G401 (cell line): ENCODE measurements at regions not wholly inside any gene's neighbourhood (a gene's known extent, or its start where the extent isn't known, plus 50 kb on each side); places are given as distances from the start of the nearest gene placed in this dataset.

Source experiments
- DNase-seq: peaks from one replicate; pipeline ENCODE4 v3.0.0-alpha.2; 2015; ENCODE audit warnings: low spot score
- in situ Hi-C: cut with HindIII; loops from 2 replicates; pipeline ENCODE4 v1.10.0; 2016; ENCODE audit warnings: low sequenced_read_pairs, mixed read lengths

DNA sequence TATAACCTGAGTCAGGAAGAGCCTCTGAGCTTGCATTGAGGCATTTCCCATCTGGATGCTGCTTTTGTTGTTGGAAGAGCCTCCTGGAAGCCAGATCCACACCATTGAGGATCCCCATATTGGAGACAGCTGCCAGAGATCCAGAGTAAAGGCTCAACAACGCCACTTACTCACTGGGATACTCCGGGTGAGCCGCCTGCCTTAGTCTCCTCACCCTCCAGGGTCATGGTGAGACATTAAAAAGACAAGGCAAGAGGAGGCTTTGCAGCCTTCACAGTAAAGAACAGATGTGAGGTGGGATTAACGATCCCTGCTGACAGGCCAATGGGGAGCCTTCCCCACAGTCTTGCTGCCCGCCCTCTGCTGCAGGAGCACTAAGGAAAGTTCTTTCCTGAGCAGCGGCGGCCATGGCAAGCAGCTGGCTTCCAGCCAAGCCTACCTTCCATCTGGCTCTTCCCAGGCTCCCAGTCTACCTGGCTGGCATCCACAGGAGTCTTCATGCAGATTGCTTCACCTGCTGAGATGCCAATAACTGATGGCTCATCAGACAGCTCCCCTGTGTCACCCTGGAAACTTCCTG, 198.5 kb downstream of the CYLD start:
- no peak for DNase-seq
- in situ Hi-C loops: no loop called here

DNA sequence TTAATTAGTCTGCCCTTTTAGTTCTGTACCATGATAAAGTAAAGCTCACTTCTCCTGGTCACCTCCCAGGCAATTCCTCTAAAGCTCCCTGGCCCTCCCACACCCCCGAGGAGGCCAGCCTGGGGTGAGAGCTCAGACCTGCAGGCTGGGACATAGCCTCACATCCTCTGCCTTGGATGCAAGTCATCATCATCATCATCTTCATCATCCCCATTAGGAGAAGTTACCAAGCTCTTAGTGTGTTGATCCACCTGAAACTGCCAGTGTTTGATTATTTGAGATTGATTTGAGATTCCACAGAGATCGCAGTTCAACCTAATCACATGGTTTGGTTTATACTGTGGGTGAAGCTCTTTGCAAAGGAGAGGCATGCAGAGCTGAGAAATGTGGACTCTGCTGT, 197.5 kb downstream of the CYLD start:
- in situ Hi-C loops: no loop called here
- DNase-seq: no peak

DNA sequence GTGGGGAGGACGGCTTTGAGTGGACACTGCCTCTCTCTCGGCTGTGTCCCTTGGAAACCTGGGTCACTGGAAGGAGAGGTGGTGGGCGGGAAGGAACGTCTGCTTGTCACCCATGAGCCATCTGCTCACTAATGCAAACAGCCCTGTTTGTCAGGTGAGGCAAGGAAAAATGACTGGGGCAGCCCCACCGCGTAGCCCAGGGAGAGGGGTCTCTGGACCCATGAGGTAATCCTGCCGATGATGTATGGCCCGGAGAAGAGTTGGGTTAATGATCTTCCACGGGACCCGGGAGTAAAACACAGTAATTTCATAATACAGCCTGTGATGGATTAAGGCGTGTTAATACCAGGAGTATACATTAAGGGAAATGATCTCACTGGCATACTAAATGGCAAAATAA, 197.0 kb downstream of the CYLD start:
- DNase-seq: no peak
- in situ Hi-C loops: no loop called here

DNA sequence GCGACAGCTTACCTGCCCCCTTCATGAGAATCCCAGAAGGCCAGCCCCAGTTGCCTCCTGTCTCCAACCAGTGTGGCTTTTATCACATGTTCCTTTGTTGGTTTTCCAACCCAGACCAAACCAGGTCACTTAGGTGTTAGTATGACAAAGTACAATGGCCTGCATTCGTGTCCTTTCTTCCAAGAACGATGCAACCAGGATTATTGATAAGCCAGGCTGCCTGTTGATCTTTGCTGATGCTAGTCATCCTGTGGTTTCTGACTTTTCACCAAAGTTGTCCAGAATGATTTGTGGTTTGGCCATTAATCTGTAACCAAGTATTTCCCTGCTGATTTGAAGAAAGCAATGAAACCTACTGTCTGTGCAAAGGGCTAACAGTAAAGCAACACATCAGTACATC, 191.4 kb downstream of the CYLD start:
- in situ Hi-C loops: no loop called here
- no peak for DNase-seq

DNA sequence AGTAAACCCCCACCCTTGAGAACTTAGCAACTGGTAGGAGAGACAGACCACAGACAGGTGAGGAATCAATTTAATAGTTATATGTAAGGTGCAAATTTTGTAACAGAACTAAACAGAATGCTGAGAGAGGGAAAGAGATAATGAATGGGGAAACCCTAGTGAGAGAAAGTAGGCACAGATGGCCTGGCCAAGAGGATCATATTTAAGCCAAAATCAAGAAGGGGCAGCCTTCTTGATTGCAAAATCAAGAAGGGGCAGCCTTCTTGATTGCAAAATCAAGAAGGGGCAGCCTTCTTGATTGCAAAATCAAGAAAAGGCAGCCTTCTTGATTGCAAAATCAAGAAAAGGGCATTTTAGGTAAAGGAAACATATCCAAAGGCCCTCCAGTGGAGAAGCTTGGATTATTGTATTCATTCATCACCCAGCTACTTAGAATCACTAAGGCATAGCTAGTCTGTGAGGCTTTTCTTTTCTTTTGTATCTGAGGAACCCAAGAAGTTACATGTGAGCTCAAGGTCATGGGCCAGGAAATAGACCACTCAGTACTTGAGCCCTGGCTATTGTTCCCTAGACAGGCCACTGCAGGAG, 190.6 kb downstream of the CYLD start:
- in situ Hi-C loops: no loop called here
- no peak for DNase-seq

DNA sequence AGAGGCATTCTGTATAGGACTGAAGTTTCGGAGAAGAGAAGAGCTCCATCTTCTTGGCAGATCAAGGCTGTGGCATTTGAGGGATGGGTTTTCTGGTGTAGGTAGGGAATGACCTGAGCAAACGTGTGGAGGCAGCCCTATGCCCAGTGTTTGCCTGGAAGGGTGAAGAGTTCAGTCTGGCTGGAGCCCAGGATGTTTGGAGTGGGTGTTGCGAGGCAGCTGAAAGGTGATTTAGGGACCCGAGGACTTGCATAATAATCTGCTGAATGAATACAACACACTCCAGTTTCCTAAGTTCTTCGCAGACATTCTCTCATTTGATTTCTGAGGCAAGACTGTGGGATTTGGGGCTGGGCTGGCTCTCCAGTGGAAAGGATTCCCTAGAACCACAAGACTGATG, 186.2 kb downstream of the CYLD start:
- in situ Hi-C loops: no loop called here
- no peak for DNase-seq

DNA sequence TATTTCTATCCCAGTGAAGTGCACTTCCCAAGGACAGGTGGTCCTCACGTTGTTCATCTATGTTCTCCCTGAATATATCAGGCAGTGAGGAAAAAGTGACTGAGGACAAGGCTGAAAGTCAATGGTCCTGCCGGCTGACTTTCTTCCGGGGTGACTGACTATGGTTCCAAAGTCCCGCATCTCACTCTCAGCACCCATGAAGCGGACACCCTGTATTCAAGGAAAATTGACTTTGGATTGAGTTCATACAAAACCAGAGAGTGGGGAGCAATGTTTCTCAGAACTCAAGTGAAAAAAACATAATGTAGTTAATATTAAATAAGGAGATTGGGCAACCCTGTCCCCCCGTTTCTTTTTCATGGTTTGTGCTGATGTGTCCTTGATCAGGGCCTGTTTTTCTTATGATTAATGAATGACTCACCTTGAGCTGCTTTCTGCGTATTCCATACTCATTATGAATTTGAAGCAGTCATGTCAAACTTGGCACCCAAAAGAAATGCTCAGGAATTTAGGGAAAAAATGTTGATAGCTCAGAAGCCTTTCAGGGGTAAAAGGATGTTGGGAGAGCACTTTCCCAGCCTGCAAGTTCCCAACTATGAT, 184.0 kb downstream of the CYLD start:
- DNase-seq: no peak
- in situ Hi-C loops: no loop called here

DNA sequence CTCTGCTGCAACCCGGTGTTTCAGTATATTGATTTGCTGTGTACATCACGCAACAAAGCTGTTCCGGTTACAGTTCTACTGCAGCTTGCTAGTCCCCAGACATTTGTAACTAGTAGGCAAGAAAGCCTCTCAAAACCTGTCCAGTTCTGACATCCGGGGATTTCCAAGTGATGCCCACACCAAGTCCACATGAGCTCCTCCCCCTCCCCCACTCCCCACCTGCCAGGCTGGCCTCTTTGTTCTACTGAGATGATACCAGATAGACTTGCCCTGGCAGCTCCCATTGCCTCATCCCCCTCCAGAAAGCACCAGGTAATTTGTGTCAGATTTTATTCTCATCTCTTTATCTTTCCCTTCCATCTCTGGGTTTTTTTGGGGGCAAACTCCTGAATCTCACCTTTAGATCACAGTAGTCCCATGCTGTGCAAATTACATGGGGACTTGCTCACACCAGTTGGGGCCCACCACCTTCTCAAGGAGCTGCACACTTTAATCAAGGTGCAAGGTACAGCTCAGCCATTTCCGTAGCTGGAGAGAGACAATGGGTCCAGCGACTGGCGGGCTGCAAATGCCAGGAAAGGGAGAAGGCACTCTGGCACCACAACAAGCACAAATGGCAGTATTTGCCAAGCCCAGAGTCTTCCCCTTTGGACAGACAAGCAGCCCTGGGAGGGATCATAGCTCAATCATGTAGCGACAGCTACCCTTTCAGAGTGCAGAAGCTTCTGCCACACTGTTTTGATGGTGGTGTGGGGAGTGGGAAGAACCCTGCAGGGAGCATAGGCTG, 183.1 kb downstream of the CYLD start:
- in situ Hi-C loops: no loop called here
- no peak for DNase-seq

DNA sequence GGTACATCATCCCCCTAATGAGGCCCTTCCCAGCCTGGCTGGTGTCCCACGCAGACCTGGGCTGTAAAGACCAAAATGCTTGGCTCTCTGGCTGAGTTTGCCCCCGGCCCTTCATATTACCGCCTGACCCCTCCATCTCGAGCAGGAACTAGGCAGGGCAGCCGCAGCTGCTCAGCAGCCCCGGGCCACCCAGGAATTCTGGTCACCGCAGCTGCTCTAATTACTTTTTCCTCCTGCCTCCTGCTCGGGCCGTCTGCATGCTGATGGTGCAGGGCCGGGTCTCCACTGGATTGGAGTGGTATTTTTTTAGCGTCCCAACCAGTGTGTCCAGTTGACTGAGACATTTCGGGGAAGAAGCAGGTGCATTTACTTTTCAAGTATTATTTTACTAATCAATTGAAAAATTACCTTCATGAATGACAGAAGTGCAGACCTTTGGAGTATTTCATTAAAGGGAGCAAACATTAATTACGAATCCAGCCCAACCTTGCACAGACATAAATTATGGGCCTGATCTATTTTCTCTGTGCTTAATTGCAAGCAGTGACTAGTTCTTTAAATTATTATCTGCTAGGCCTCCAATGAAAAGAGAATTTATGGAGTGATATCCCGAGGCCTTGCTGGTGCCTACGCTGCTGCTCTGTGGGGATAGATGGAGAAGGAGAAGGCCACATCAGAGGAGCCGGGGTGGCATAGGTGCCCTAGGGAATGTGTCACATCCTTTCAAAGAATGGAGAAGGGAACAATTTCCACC, 176.2 kb downstream of the CYLD start:
- in situ Hi-C loops: no loop called here
- no peak for DNase-seq

DNA sequence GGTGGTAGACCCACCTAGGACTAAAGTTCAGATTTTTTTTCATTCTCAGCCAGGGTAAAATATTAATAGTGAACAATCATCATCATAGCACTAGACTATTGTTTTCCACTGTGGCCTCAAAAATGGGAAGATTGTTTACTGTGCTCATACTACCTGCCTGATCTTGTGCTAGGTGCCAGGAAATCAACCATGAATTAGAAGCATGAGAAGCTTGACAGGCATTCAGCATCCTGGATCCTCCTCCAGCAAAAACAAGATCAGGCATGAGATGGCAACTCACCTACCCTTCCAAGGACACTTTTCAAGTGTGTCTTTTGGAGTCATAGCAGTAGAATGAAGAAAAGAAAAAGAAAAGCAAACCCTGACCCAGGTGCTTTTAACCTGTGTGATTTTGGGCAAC, 174.2 kb downstream of the CYLD start:
- DNase-seq: no peak
- in situ Hi-C loops: no loop called here

DNA sequence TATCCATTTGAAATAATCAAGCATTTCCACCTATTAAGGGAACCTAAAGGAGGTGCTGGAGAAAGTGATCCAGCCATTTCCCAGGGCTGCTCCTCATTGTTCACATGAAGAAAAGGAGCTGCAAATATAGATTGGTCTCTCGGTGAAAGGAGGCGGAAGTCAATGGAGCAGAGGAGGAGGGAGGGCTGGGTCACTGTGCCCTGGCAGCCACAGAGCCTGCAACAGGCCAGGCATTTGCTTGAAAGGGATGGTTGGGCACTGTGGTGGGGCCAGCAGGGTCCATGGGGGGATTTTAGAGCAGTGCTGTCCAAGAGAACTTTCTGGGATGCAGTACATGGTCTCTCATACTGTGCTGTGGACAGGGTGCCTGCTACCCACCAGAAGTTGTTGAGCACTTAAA, 173.2 kb downstream of the CYLD start:
- no peak for DNase-seq
- in situ Hi-C loops: no loop called here

DNA sequence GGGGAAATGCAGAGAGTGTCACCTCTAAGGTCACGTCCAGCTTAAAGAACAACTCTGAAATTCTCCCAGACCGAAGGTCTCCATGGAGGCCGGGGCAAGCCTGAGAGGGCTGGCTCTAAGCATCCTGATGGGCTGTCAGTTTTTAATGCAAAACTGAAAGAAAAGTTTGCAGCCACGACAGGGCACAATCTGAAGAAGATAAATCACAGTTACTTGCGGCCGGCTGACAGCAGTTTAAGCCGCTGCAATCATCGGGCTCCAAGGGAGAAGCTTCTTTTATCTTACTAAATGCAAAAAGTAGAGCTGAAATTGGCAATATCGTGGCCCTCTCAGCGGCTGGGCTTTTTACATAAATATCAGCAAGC, 168.8 kb downstream of the CYLD start:
- DNase-seq: no peak
- in situ Hi-C loops: no loop called here

DNA sequence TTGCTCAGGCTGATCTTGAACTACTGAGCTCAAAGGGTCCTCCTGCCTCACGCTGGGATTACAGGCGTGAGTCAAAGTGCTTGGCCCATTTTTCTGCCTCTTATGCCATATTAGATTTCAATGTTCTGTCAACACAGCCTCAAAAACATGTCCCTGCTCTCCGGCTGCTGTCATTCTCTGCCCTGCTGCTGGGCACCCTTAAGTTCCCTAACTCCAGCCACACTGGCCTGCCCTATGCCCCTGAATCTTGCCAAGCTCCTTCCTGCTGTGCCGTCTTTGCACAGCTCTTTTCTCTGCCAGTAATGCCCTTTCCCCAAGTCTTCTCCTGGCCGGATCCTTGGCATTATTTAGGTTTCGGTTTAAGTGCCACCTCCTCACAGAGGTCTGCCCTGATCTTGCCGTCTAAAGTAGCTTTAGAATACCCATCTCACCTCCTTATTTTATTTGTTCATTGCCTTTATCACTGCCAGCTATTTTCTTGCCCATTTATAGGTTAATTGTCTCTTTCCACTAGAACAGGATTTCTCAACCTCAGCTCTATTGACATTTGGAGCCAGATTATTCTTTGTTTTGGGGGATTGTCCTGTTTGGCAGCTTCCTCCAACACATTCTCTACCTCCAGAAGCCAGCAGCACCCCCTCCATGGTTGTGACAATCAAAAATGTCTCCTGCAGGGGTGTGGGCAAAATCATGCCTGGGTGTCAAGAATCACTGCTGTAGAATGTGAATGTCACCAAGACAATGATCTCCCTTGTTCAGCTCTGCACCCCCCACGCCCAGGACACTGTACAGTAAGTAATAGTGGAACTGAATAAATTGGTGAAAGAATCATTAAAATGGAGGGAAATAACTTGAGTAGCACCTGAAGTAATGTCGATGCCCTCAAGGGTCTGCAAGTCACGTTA, 168.2 kb downstream of the CYLD start:
- in situ Hi-C loops: no loop called here
- DNase-seq: no peak

DNA sequence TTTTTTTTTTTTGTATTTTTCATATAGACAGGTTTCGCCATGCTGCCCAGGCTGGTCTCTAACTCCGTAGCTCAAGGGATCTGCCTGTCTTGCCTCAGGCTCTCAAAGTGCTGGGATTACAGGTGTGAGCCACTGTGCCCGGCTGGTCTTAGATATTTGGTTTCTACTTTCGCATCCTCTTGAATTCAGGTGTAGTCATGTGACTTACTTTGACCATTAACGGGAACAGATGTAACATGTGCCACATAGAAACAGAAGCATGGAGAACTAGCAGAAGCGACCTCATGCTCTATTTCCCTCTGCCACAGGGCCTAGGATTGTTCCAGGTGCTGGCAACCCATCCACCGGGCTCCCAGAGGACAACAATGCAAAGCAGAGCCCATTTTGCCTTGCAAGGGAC, 166.6 kb downstream of the CYLD start:
- in situ Hi-C loops: no loop called here
- no peak for DNase-seq

DNA sequence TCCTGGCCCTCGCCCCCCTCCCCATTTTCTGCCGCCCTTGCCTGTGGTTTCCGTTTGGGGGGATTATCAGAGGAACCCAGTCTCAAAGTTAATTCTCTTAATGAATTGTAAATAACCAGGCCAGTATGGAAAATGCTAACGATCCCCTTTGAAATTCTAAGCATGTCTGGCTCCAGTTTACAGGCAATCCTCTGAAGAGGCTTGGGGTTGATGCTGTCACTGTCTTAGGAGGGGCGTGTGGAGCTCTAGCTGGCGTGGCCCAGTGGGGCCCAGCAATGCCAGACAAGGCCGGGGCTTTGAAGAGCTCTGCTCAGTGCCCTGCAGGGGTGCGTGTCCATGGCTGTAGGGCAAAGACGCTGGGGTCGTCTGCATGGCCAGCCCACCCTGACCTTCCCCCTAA, 164.6 kb downstream of the CYLD start:
- in situ Hi-C loops: no loop called here
- no peak for DNase-seq

DNA sequence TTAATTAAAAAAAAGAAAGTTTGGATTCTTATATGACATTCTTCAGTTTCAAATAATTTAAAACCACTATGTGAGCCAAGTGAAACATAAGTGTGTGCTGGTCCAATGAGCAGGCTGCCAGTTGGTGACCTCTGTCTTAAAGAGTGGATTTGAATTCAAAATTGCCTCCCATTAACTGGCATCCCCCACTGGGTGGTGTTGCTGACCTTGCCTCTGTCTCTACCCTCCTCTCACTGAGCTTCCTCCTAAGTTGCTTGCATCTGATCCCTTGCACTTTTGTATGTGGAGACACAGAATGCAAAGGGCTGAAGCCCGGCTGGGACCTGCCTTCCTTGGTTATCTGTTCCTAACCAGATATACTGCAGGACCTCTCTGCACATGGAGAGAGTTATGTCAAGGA, 160.6 kb downstream of the CYLD start:
- DNase-seq: no peak
- in situ Hi-C loops: no loop called here

DNA sequence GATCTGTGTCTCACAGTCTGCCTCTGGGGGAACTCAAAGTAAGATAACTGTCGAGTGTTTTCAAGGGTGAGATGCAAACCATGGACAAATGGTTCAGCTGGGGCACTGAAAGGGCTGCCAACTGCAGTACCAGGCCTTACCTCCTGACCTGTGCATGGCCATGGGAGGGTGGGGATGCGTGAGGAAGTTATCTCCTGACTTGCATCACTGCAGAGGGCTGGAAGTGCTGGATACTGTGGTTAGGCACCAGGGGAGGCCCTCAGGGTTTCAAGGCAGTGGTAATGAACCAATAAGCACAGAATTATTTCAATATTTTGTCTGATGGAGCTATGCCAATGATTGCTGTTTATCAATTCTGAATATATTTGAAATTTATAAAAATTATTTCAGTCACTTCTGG, 159.2 kb downstream of the CYLD start:
- in situ Hi-C loops: no loop called here

DNA sequence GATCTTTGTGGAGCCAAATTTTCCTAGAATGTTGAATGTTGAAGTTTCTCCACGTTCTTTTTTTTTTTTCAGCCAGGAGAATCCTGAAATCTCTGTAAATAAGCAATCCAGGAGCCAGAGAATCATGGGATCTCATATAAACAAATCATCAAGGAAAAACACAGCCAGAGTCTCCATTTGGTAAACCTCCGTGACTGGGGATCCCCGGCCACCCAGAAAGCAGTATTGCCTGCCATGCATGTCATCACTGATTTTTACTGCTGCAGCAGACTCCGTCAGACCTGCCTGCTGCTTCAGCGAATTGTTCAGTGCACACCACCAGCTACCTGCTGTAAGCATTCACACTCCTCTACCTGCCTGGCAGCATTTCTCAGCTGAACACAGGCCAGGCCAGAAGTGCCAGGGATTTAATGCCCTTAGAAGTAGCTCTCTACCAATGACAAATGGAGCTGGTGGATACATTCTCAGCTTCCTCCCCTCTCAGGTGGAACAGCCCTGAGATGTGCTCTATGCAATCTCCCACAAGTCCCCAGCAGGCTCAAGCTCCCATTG, 158.6 kb downstream of the CYLD start:
- DNase-seq: no peak
- in situ Hi-C loops: no loop called here

More for the DNA sequence above, 159.2 kb downstream of the CYLD start:
- DNase-seq: no peak

DNA sequence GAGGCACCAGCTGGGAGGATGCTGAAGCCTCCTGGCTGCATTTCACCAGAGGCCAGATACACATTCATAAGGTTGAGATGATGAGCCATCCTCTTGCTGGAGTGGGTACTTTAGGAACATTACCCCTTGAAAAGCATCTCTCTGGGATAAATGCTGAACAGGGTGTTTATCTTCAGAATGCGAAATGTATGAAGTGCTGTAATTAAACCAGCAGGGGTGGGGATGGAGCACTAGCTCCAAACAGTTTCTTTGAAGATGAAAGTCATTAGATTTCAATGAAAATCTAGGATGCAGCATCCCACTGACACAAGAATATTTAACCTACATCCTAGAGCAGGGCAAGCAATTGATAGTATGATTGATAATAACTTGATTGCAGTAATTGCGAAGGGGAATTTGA, 158.1 kb downstream of the CYLD start:
- no peak for DNase-seq
- in situ Hi-C loops: no loop called here
